HCT116 (cell line): ENCODE measurements at regions not wholly inside any gene's neighbourhood (a gene's known extent, or its start where the extent isn't known, plus 50 kb on each side); places are given as distances from the start of the nearest gene placed in this dataset.

ENCODE experiments used
- ATAC-seq: fragments of 200-7000 bp; cut with Tn5 transposase; 2 replicates; pipeline ENCODE4 v1.9.1; 2020; ENCODE audit warnings: mild to moderate bottlenecking, moderate library complexity
- BruUV-seq: library from RNA; stranded (reverse); fragments of 400-500 nt; replicated peaks from 2 replicates; lab custom pipeline; 2021; lab: Mats Ljungman, UMichigan
- CTCF ChIA-PET: fragments of 300-600 bp; sonication (Branson Sonifier 250); formaldehyde crosslinking; loops from one replicate; lab custom pipeline; 2021; ENCODE audit warnings: antibody characterized with exemption; lab: Charles Lee
- POLR2A ChIA-PET: fragments of 300-600, 350-600 bp; sonication (Branson Sonifier 250); formaldehyde crosslinking; loops from one replicate; lab custom pipeline; 2021; ENCODE audit warnings: antibody characterized with exemption; lab: Charles Lee
- RAD21 ChIA-PET, 2 experiments: fragments of 300-600 bp; sonication (Branson Sonifier 250); formaldehyde crosslinking; loops; one replicate each; lab custom pipeline; 2023; ENCODE audit warnings: low total read pairs in 2 of 2; ENCODE audit not compliant: uncharacterized antibody in 2 of 2, unreplicated experiment in 2 of 2, low non-redundant PET in 1 of 2; lab: Charles Lee
- DNase-seq: peaks from one replicate; pipeline ENCODE4 v3.0.0-alpha.2; 2010; ENCODE audit warnings: low read depth, low spot score
- H2AFZ ChIP-seq: fragments of 200-600 bp; shearing (Covaris generic), sonication (generic); 2 replicates; pipeline ENCODE4 v1.6.1; 2017; ENCODE audit warnings: low read depth, mixed run types, mixed read lengths, antibody characterized with exemption, low read length; ENCODE audit not compliant: poor library complexity, severe bottlenecking
- H3K27ac ChIP-seq: 2 replicates; pipeline ENCODE4 v1.5.1; 2012; ENCODE audit warnings: low read depth, low read length
- H3K27me3 ChIP-seq: fragments of 200-600 bp; sonication (generic); 2 replicates; pipeline ENCODE4 v1.6.1; 2016; ENCODE audit warnings: mixed run types, low read length, mixed read lengths; ENCODE audit not compliant: insufficient read depth
- H3K36me3 ChIP-seq, 2 experiments: fragments of 200-500 bp in 1 of 2; fragments of 200-600 bp in 1 of 2; sonication (Bioruptor generic) in 1 of 2; sonication (generic) in 1 of 2; 2 replicates each; pipeline versions ENCODE4 v1.5.1 to v1.6.1; 2014 to 2016; ENCODE audit warnings: low read length in 2 of 2, inconsistent platforms in 1 of 2, mixed read lengths in 1 of 2, mixed run types in 1 of 2; ENCODE audit not compliant: insufficient read depth in 2 of 2, control insufficient read depth in 1 of 2
- H3K4me1 ChIP-seq, 2 experiments: fragments of 200-600 bp in 1 of 2; sonication (generic) in 1 of 2; 2 replicates each; pipeline versions ENCODE4 v1.5.1 to v1.6.1; 2012 to 2017; ENCODE audit warnings: low read length in 2 of 2, inconsistent platforms in 1 of 2, mild to moderate bottlenecking in 1 of 2, mixed read lengths in 1 of 2, mixed run types in 1 of 2, moderate library complexity in 1 of 2; ENCODE audit not compliant: insufficient read depth in 2 of 2, control insufficient read depth in 1 of 2
- H3K4me2 ChIP-seq: fragments of 200-600 bp; sonication (generic); 2 replicates; pipeline ENCODE4 v1.6.1; 2017; ENCODE audit warnings: mixed run types, low read length, mixed read lengths
- H3K4me3 ChIP-seq, 2 experiments: fragments of 200-600 bp in 1 of 2; sonication (generic) in 1 of 2; replicated peaks in 1 of 2; 2 replicates each; pipeline ENCODE4 v1.5.1; 2011 to 2016; ENCODE audit warnings: low read length in 2 of 2, control low read depth in 1 of 2, low read depth in 1 of 2, mild to moderate bottlenecking in 1 of 2, mixed read lengths in 1 of 2, mixed run types in 1 of 2
- H3K79me2 ChIP-seq: fragments of 200-600 bp; sonication (generic); 2 replicates; pipeline ENCODE4 v1.6.1; 2017; ENCODE audit warnings: mild to moderate bottlenecking, mixed run types, low read length, moderate library complexity, mixed read lengths; ENCODE audit not compliant: insufficient read depth
- H3K9ac ChIP-seq: fragments of 200-600 bp; sonication (generic); 2 replicates; pipeline ENCODE4 v1.6.1; 2016; ENCODE audit warnings: low read length, mixed read lengths
- H3K9me2 ChIP-seq: fragments of 200-600 bp; sonication (generic), shearing (Covaris generic); 2 replicates; pipeline ENCODE4 v1.6.1; 2017; ENCODE audit warnings: mixed run types, mild to moderate bottlenecking, moderate library complexity; ENCODE audit not compliant: insufficient read depth
- H3K9me3 ChIP-seq, 2 experiments: fragments of 200-500 bp in 1 of 2; fragments of 200-600 bp in 1 of 2; sonication (Bioruptor generic) in 1 of 2; sonication (generic) in 1 of 2; 2 replicates each; pipeline ENCODE4 v1.6.1; 2014 to 2017; ENCODE audit warnings: low read length in 2 of 2, mixed read lengths in 2 of 2, inconsistent platforms in 1 of 2, low read depth in 1 of 2, mild to moderate bottlenecking in 1 of 2, mixed run types in 1 of 2, moderate library complexity in 1 of 2; ENCODE audit not compliant: control insufficient read depth in 1 of 2, insufficient read depth in 1 of 2
- H4K20me1 ChIP-seq: fragments of 200-600 bp; sonication (generic), shearing (Covaris generic); 2 replicates; pipeline ENCODE4 v1.6.1; 2017; ENCODE audit warnings: mixed run types, mild to moderate bottlenecking, moderate library complexity; ENCODE audit not compliant: insufficient read depth
- CBX3 ChIP-seq: IDR thresholded peaks from 2 replicates; pipeline ENCODE4 v1.6.1; 2012; ENCODE audit warnings: low read depth
- CEBPB ChIP-seq: IDR thresholded peaks from 2 replicates; pipeline ENCODE4 v1.6.1; 2012; ENCODE audit warnings: low read depth
- EGR1 ChIP-seq: IDR thresholded peaks from 2 replicates; pipeline ENCODE4 v1.6.1; 2012; ENCODE audit warnings: low read depth
- ELF1 ChIP-seq: IDR thresholded peaks from 2 replicates; pipeline ENCODE4 v1.6.1; 2012; ENCODE audit warnings: low read depth, borderline replicate concordance
- FOSL1 ChIP-seq: IDR thresholded peaks from 2 replicates; pipeline ENCODE4 v1.6.1; 2012; ENCODE audit warnings: low read depth
- JUND ChIP-seq: IDR thresholded peaks from 2 replicates; pipeline ENCODE4 v1.6.1; 2012
- POLR2AphosphoS5 ChIP-seq: IDR thresholded peaks from 2 replicates; pipeline ENCODE4 v1.6.1; 2011; ENCODE audit warnings: mild to moderate bottlenecking, low read depth, low read length, moderate library complexity
- RAD21 ChIP-seq: IDR thresholded peaks from 2 replicates; pipeline ENCODE4 v1.6.1; 2012; ENCODE audit warnings: low read depth, mild to moderate bottlenecking
- SIN3A ChIP-seq: IDR thresholded peaks from 2 replicates; pipeline ENCODE4 v1.6.1; 2012; ENCODE audit warnings: low read depth
- SP1 ChIP-seq: IDR thresholded peaks from 2 replicates; pipeline ENCODE4 v1.6.1; 2012; ENCODE audit warnings: low read depth
- SRF ChIP-seq: IDR thresholded peaks from 2 replicates; pipeline ENCODE4 v1.6.1; 2012; ENCODE audit warnings: low read depth
- ZFX ChIP-seq: fragments of 450-650 bp; IDR thresholded peaks from 2 replicates; pipeline ENCODE4 v1.6.1; 2017
- ZNF274 ChIP-seq: fragments of 200-500 bp; sonication (Bioruptor generic); IDR thresholded peaks from 2 replicates; pipeline ENCODE4 v1.6.1; 2014; ENCODE audit warnings: mild to moderate bottlenecking, low read depth, low read length, inconsistent platforms
- intact Hi-C: fragments of 100-400 bp; cut with micrococcal nuclease; formaldehyde crosslinking; loops from 2 replicates; pipeline ENCODE4 v1.10.0; 2022
- TF ChIP-seq, protein P1 (sequence below): IDR thresholded peaks from 2 replicates; pipeline ENCODE4 v1.6.1; 2012; ENCODE audit warnings: low read depth
- TF ChIP-seq, protein P2 (sequence below): IDR thresholded peaks from 2 replicates; pipeline ENCODE4 v1.6.1; 2011; ENCODE audit warnings: mild to moderate bottlenecking, low read length, moderate library complexity; ENCODE audit not compliant: insufficient replicate concordance; ENCODE audit errors: extremely low read depth
- TF ChIP-seq, protein P3 (sequence below), 3 experiments: fragments of 200-600 bp in 1 of 3; sonication (generic) in 1 of 3; IDR thresholded peaks in 2 of 3; conservative IDR thresholded peaks in 1 of 3; 2 replicates each; pipeline ENCODE4 v1.5.1; 2012 to 2017; ENCODE audit warnings: low read depth in 2 of 3, low read length in 2 of 3, antibody characterized with exemption in 1 of 3, borderline replicate concordance in 1 of 3, control low read depth in 1 of 3, mild to moderate bottlenecking in 1 of 3, mixed read lengths in 1 of 3, mixed run types in 1 of 3, moderate library complexity in 1 of 3; ENCODE audit not compliant: insufficient read depth in 1 of 3

DNA sequence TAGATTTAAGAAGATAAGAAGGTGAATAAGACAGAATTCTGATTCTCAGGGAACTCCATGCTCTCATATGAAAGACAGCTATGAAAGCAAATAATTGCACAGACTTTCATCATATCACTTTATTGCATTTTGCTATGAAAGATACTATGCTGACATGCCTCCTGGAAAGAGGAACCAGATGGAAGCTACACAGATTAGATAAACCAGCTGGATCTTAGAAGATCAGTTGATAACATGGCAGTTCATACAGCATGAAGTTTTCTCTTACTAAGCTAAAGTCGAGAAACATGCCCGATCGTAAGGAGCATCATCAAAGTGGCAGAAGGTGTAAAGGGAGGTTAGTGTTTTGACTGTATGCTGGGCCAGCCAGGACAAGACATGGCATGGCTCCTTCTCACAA is 112.5 kb upstream of the DPP6 start:
- Histone ChIP-seq H3K27ac (no peak overlapping the region), H2AFZ (no peak overlapping the region), H3K4me1 (no peaks in the 10 kb centered on the region), H3K4me3 (no peak overlapping the region), H3K27me3 (no peaks in the 10 kb centered on the region), H3K36me3 (no peaks in the 10 kb centered on the region), H3K9me3 (peaks cover 0 to 3% of the 10 kb centered on the region in 2 experiments; a peak in 2 of 4 replicates), H4K20me1 (no peaks in the 10 kb centered on the region), H3K9ac (no peak overlapping the region), H3K9me2 (no peaks in the 10 kb centered on the region), H3K79me2 (no peaks in the 10 kb centered on the region), H3K4me2 (no peak overlapping the region)
- no peak for TF ChIP-seq RAD21
- TF ChIP-seq SP1 = no peak
- TF ChIP-seq JUND = no peak
- no peak for TF ChIP-seq CBX3
- TF ChIP-seq ZNF274 = no peak
- TF ChIP-seq SRF = no peak
- TF ChIP-seq, protein P1, sequence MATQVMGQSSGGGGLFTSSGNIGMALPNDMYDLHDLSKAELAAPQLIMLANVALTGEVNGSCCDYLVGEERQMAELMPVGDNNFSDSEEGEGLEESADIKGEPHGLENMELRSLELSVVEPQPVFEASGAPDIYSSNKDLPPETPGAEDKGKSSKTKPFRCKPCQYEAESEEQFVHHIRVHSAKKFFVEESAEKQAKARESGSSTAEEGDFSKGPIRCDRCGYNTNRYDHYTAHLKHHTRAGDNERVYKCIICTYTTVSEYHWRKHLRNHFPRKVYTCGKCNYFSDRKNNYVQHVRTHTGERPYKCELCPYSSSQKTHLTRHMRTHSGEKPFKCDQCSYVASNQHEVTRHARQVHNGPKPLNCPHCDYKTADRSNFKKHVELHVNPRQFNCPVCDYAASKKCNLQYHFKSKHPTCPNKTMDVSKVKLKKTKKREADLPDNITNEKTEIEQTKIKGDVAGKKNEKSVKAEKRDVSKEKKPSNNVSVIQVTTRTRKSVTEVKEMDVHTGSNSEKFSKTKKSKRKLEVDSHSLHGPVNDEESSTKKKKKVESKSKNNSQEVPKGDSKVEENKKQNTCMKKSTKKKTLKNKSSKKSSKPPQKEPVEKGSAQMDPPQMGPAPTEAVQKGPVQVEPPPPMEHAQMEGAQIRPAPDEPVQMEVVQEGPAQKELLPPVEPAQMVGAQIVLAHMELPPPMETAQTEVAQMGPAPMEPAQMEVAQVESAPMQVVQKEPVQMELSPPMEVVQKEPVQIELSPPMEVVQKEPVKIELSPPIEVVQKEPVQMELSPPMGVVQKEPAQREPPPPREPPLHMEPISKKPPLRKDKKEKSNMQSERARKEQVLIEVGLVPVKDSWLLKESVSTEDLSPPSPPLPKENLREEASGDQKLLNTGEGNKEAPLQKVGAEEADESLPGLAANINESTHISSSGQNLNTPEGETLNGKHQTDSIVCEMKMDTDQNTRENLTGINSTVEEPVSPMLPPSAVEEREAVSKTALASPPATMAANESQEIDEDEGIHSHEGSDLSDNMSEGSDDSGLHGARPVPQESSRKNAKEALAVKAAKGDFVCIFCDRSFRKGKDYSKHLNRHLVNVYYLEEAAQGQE = no peak
- POLR2A ChIA-PET = no interaction called here
- BruUV-seq = no TSS peak
- no peak for ATAC-seq
- CTCF ChIA-PET = no interaction called here
- no peak for DNase-seq
- RAD21 ChIA-PET = no interaction called here
- intact Hi-C loops = no loop called here

DNA sequence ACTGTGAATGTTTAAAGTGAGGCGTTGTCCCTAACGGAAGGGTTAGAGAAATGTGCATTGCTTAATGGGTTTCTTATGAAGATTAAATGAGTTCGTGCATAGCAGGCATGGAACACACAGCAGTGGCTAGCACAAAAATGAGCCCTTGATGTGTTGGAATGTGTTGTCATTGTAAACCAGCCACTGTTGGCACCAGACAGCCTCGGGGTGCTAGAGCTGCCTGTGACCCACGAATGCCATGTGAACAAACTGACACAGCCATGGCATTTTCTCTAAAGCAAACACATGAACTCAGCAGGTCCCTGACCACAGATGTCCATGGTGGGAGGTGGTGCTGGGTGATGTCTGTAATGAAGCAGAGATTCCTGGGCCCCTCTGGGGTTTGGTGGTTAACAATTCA is 111.1 kb upstream of the DPP6 start:
- Histone ChIP-seq H2AFZ (no peak overlapping the region), H3K9me2 (no peaks in the 10 kb centered on the region), H3K4me3 (no peak overlapping the region), H3K36me3 (no peaks in the 10 kb centered on the region), H3K9me3 (peaks cover 0 to 6% of the 10 kb centered on the region in 2 experiments; a peak in 2 of 4 replicates), H3K4me1 (no peaks in the 10 kb centered on the region), H3K27ac (no peak overlapping the region), H3K4me2 (no peak overlapping the region), H4K20me1 (no peaks in the 10 kb centered on the region), H3K79me2 (no peaks in the 10 kb centered on the region), H3K9ac (no peak overlapping the region), H3K27me3 (no peaks in the 10 kb centered on the region)
- no peak for DNase-seq
- intact Hi-C loops = no loop called here
- ATAC-seq = no peak
- CTCF ChIA-PET = no interaction called here
- RAD21 ChIA-PET = no interaction called here
- BruUV-seq = no TSS peak
- POLR2A ChIA-PET = no interaction called here
- TF ChIP-seq FOSL1 = no peak
- no peak for TF ChIP-seq ZFX
- TF ChIP-seq SRF = no peak
- no peak for TF ChIP-seq POLR2AphosphoS5
- no peak for TF ChIP-seq RAD21
- TF ChIP-seq ELF1 = no peak
- no peak for TF ChIP-seq SIN3A
- no peak for TF ChIP-seq CEBPB
- no peak for TF ChIP-seq EGR1
- TF ChIP-seq, protein P2, sequence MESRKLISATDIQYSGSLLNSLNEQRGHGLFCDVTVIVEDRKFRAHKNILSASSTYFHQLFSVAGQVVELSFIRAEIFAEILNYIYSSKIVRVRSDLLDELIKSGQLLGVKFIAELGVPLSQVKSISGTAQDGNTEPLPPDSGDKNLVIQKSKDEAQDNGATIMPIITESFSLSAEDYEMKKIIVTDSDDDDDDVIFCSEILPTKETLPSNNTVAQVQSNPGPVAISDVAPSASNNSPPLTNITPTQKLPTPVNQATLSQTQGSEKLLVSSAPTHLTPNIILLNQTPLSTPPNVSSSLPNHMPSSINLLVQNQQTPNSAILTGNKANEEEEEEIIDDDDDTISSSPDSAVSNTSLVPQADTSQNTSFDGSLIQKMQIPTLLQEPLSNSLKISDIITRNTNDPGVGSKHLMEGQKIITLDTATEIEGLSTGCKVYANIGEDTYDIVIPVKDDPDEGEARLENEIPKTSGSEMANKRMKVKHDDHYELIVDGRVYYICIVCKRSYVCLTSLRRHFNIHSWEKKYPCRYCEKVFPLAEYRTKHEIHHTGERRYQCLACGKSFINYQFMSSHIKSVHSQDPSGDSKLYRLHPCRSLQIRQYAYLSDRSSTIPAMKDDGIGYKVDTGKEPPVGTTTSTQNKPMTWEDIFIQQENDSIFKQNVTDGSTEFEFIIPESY = no peak
- TF ChIP-seq, protein P3, sequence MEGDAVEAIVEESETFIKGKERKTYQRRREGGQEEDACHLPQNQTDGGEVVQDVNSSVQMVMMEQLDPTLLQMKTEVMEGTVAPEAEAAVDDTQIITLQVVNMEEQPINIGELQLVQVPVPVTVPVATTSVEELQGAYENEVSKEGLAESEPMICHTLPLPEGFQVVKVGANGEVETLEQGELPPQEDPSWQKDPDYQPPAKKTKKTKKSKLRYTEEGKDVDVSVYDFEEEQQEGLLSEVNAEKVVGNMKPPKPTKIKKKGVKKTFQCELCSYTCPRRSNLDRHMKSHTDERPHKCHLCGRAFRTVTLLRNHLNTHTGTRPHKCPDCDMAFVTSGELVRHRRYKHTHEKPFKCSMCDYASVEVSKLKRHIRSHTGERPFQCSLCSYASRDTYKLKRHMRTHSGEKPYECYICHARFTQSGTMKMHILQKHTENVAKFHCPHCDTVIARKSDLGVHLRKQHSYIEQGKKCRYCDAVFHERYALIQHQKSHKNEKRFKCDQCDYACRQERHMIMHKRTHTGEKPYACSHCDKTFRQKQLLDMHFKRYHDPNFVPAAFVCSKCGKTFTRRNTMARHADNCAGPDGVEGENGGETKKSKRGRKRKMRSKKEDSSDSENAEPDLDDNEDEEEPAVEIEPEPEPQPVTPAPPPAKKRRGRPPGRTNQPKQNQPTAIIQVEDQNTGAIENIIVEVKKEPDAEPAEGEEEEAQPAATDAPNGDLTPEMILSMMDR (IDR thresholded peaks at IDR 0.05 in 2 of 3, conservative IDR thresholded peaks at IDR 0.05 in 1 of 3; ENCODE audit: borderline replicate concordance in 1 of 3, insufficient read depth in 1 of 3, low read depth in 2 of 3, low read length in 2 of 3) = no peak
